Kidney glomerular epithelial cell (primary cell): ENCODE measurements at regions not wholly inside any gene's neighbourhood (a gene's known extent, or its start where the extent isn't known, plus 50 kb on each side); places are given as distances from the start of the nearest gene placed in this dataset.
"Not testable (repeated sequence)": the region's sequence is repeated elsewhere in the genome, so short reads cannot be mapped to it uniquely, and the experiment has no call there.

ENCODE experiments used
- DNase-seq: peaks from one replicate; lab custom pipeline; 2025; lab: John Stamatoyannopoulos, UW

DNA sequence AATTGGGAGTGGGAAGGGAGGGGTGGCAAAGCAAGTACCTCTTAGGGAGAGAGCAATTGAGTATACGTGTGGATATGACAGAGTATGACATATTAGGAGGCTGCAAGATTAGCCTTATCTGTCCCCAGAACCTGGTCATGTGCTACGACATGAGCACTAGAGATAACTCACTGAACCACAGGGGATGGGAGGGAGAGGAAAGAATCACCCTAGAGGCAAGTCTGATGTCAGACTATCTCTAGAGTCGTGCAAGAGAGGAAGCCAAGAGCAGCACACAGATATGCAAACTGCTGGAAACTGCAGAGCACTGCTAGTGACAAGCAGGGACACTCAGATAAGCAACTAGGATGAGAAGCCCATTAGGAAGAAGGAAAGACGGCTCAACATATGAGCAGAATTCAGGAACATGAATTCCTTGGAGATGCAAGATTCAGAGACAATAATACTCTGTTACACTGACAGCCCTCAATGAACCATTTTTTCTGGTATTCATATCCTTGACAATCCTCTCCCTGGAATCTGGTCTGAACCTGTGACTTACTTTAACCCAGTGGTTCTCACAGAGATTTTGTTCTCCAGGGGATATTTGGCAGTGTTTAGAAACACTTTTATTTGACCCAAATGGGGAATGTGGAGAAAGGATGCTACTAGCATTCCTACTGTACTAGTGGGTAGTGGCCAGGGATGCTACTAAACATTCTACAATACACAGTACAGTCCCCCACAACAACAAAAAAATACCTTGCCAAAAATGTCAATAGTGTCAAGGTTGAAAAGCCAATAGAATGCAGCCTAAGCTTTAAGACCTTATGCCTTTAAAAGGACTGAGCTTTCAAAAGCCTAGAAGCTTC lies 84.0 kb upstream of the BMP2K start:
- DNase-seq, result no peak

GRCh38 chr4:78692822-78693170 lies 83.4 kb upstream of the BMP2K start:
- no peak for DNase-seq

- no peak for DNase-seq
These were observed 82.2 kb upstream of the BMP2K start for GRCh38 chr4:78693777-78694456.

DNA sequence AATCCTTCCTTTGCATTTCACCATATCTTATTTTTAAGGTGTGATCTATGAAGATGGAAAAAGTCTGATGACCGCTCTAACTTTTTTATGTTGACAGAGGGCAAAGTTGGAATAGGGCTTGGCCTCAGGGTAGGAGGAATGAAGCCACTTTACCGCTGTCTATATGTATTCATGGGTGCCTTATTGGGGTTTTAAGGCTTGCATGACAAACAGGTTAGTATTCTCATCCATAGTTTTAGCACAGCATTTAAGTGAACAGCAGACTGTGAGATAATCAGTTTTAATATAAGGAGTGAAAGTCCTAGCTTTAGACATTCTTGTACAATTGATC lies 81.7 kb upstream of the BMP2K start:
- DNase-seq, result no peak

GRCh38 chr4:78695910-78696309 lies 80.2 kb upstream of the BMP2K start:
- no peak for DNase-seq

- DNase-seq, result no peak
These were observed 73.1 kb upstream of the BMP2K start for GRCh38 chr4:78703079-78703478.

GRCh38 chr4:78704317-78704716 lies 71.8 kb upstream of the BMP2K start:
- no peak for DNase-seq

DNA sequence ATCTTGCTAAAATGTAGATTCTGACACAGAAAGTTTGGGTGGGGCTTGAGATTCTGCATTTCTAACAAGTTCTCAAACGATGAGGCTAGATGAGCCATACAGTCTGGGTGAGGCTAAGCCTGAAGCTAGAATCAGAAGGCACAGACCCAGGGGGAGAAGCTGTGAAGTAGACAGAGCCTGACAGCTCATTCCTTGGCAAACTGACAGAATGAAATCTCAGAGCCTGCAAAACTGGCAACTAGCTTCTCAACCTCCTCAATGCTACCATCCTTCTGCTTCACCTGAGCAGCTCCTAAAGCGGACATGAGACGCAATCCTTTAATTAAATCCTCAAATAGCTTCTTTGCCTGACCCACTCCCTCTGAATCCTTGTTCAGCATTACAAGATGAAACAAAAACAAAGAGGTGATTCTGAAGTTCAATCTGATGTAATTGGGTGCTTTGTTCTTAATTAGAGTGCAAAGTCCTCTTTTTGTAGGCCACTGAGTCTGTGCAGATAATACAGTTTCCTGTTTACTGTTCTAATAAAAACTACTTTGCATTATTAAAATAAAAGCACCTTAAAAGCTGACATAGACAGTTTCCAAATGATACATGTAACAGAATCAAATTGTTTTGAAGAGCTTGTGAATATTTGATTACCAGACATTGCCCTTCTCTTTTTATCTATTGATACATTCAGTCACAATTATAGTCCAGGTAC lies 71.0 kb upstream of the BMP2K start:
- peak; percentile 27 for DNase-seq

DNA sequence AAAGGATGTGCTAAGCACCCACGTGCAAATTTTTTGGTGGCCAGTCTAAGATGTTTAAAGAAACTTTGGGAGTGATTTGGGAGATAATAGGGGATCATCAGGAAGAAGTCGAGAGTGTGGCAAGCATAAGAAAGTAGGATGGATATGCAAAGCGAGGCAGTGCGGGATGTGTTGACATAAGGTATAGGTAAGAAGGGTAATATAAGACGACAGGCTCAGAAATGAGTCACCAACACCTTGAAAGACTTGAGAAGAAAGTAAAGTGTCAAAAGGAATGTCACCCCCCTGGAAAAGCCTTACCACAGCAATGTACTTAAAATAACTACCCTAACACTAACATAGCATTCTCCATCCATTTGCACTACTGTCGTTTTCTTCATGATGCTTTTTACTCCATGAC lies 69.8 kb upstream of the BMP2K start:
- no peak for DNase-seq

DNA sequence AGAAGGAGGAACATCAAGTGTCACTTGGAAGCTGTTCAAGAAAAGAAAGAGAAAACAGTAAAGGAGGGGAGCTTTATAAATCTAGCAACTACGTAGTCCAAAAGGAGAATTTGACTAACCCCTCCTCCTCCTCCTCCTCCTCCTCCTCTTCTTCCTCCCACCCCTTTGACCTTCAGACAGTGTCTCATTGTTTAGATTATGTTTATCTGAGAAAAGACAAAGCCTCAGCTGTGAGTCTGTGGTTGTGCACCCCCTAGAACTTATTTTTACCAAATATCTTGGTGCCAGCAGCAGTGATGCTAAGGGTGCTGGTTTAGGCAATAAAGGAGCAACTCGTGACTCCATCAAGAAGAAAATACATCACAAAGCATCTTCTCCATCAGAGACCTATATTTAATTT lies 68.9 kb upstream of the BMP2K start:
- DNase-seq, result no peak

- DNase-seq, result no peak
These were observed 68.4 kb upstream of the BMP2K start for GRCh38 chr4:78707793-78708192.

- DNase-seq, result peak; percentile 5
These were observed 65.6 kb upstream of the BMP2K start for GRCh38 chr4:78710536-78710935.

DNA sequence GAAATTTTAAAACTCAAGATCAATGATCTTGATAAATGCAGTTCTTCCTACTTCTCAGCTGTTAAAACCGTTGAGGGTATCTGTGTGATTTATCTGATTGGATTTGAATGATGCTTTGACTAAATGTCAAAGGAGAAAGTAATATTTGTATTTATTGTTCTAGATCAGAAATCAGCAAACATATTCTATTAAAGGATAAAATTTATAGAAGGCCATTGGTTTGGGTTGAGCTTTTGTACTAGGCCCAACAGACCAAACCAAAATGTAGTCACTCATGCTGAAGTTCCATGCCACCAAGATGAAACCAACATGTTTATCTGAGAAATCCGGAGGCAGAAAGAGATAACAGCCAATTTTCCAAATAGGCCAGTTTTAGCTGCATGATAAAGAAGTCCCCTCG lies 64.5 kb upstream of the BMP2K start:
- DNase-seq, result no peak

GRCh38 chr4:78714598-78714997 lies 61.6 kb upstream of the BMP2K start:
- not testable (repeated sequence) for DNase-seq

DNA sequence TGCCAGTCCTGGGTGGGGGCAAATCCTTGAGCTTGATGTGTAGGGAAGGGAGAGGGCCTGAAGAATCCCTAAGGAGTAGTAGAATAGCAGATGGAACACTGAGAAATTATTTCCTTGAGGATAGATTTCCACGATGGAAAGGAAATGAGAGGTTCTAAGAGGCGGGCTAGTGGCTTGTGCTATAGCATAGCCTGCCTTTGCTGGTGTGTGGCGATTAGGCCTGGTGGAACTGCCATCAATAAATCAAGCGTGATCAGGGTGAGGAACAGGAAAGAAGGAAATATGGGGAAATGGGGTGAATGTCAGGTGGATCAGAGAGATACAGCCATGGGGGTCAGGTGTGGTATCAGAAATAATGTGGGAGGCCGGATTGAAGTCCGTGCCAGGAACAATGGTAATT lies 60.8 kb upstream of the BMP2K start:
- DNase-seq, result not testable (repeated sequence)

GRCh38 chr4:78717712-78718111 lies 58.4 kb upstream of the BMP2K start:
- DNase-seq, result not testable (repeated sequence)

- no peak for DNase-seq
These were observed 55.9 kb upstream of the BMP2K start for GRCh38 chr4:78720204-78720603.

GRCh38 chr4:78720994-78721677 lies 55.0 kb upstream of the BMP2K start:
- DNase-seq, result no peak

GRCh38 chr4:78721747-78722146 lies 54.4 kb upstream of the BMP2K start:
- no peak for DNase-seq

GRCh38 chr4:78722320-78722719 lies 53.8 kb upstream of the BMP2K start:
- DNase-seq, result no peak

GRCh38 chr4:78722878-78723277 lies 53.3 kb upstream of the BMP2K start:
- no peak for DNase-seq
